ENCODE measurements at regions not wholly inside any gene's neighbourhood (a gene's known extent, or its start where the extent isn't known, plus 50 kb on each side); places are given as distances from the start of the nearest gene placed in this dataset.

DNA sequence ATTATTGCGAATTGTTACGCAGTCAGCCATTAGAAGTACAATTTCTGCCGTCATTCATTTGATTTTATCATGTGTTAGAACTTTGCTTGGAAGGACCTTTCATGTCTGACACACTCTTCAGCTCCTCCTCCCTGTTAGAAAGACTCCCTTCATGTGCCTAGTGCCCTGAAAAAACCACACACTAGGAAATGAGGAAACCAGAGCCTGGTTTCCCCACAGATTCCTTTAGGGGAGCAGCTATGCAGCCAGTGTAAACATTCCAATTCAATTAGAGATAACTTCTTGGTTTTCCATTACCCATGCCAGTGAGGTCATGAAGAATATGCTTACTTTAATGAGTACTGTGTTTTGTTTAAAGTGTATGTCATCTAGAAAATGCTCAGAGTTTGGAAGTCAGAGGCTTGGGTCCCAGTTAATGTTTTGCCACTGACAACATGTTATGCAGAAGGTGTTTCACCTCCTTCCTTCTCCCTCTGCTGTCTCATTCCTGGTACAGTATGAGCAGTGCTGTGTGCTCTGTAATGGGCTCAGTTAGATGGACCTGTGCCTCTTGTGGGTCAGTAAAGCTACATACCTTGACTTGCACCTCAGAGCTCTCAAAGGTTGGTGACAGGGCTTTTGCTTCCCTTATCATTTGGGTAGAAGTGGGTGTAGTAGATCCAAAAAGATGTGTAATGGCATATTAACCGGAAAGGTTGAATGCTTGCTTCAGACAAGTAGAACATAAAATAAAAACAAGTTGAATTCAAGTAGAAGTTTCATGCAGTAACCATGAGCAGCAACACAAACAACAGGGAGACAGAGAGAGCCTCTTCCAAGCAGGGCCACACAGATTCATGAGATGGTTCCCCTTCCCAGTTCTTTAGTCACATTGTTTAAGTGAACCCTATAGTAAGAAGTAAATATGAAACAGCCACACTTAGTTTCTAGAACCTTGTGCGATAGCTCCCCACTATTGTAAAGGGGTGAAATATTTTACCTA, 52.6 kb upstream of the TNFAIP8 start:
- no peak for DNase-seq
- peak; percentile 86 for ATAC-seq
- peak overlapping the region; percentile 8 for H3K27ac ChIP-seq
- H3K9me3 ChIP-seq, result no peaks in the 10 kb centered on the region
- TF ChIP-seq, protein P1, sequence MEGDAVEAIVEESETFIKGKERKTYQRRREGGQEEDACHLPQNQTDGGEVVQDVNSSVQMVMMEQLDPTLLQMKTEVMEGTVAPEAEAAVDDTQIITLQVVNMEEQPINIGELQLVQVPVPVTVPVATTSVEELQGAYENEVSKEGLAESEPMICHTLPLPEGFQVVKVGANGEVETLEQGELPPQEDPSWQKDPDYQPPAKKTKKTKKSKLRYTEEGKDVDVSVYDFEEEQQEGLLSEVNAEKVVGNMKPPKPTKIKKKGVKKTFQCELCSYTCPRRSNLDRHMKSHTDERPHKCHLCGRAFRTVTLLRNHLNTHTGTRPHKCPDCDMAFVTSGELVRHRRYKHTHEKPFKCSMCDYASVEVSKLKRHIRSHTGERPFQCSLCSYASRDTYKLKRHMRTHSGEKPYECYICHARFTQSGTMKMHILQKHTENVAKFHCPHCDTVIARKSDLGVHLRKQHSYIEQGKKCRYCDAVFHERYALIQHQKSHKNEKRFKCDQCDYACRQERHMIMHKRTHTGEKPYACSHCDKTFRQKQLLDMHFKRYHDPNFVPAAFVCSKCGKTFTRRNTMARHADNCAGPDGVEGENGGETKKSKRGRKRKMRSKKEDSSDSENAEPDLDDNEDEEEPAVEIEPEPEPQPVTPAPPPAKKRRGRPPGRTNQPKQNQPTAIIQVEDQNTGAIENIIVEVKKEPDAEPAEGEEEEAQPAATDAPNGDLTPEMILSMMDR (IDR thresholded peaks at IDR 0.05), result no peak
- no peak overlapping the region for H3K4me3 ChIP-seq
- H3K4me1 ChIP-seq, result peaks cover 30% of the 10 kb centered on the region
- H3K36me3 ChIP-seq, result no peaks in the 10 kb centered on the region
- intact Hi-C loops (cut with DNase I), result no loop called here
- H3K27me3 ChIP-seq, result no peaks in the 10 kb centered on the region

DNA sequence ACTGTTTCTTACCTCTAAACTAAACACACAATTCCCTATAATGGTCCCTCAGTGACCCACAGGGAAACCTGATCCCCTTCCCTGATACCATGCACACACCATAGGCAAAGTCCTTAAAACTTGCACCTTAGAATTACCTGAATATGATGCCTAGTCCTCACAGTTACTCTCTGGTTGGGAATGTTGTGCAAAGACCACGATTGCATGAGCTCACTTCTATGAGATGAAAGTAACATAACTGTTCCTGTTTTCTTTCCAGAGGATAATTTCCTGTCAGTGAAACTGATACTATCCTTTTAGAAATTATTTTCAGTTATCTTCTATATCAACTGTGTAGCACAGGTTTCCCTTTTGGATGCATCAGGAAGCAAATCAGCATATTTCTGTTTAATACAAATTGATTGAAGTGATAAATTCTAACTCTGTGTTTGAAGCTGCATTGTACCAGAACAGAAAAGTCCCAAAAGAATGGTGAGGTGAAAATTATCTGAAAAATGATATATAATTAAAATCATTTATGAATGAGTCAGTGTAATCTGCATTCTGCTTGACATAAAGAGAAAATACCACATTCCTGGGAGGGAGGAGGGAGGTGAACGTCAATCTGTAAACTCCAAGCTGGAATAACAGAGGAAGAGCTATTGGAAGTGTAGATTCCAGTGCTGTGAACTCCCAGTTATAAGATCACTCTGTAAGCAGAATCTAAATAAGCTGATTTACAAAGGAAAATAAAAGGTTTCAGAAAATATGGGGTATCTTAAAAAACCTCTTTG, 51.2 kb upstream of the TNFAIP8 start:
- H3K4me3 ChIP-seq, result no peak overlapping the region
- H3K27me3 ChIP-seq, result no peaks in the 10 kb centered on the region
- peaks cover 41% of the 10 kb centered on the region for H3K4me1 ChIP-seq
- TF ChIP-seq, protein P1 (IDR thresholded peaks at IDR 0.05), result no peak
- ATAC-seq (no peak), DNase-seq (no peak)
- intact Hi-C loops (cut with DNase I), result no loop called here
- no peaks in the 10 kb centered on the region for H3K9me3 ChIP-seq
- no peaks in the 10 kb centered on the region for H3K36me3 ChIP-seq
- no peak overlapping the region for H3K27ac ChIP-seq

Data from upper lobe of right lung (tissue), 1 donor.